ENCODE measurements at regions not wholly inside any gene's neighbourhood (a gene's known extent, or its start where the extent isn't known, plus 50 kb on each side); places are given as distances from the start of the nearest gene placed in this dataset.
"Not testable (repeated sequence)": the region's sequence is repeated elsewhere in the genome, so short reads cannot be mapped to it uniquely, and the experiment has no call there.

GRCh38 chr7:49596701-49597491 lies 176.5 kb upstream of the VWC2 start:
- intact Hi-C loops (cut with micrococcal nuclease): no loop called here

GRCh38 chr7:49597805-49598204 lies 175.6 kb upstream of the VWC2 start:
- intact Hi-C loops (cut with micrococcal nuclease): no loop called here

GRCh38 chr7:49611951-49612350 lies 161.5 kb upstream of the VWC2 start:
- intact Hi-C loops (cut with micrococcal nuclease): no loop called here

GRCh38 chr7:49613759-49614158 lies 159.7 kb upstream of the VWC2 start:
- intact Hi-C loops (cut with micrococcal nuclease): no loop called here

- intact Hi-C loops (cut with micrococcal nuclease): not testable (repeated sequence)
Measured at GRCh38 chr7:49614974-49615373, 158.5 kb upstream of the VWC2 start.

- intact Hi-C loops (cut with micrococcal nuclease): no loop called here
Measured at GRCh38 chr7:49618028-49618427, 155.4 kb upstream of the VWC2 start.

- intact Hi-C loops (cut with micrococcal nuclease): no loop called here
Measured at GRCh38 chr7:49623943-49624342, 149.5 kb upstream of the VWC2 start.

- intact Hi-C loops (cut with micrococcal nuclease): no loop called here
Measured at GRCh38 chr7:49624611-49625010, 148.8 kb upstream of the VWC2 start.

GRCh38 chr7:49630513-49630912 lies 142.9 kb upstream of the VWC2 start:
- intact Hi-C loops (cut with micrococcal nuclease): no loop called here

GRCh38 chr7:49631071-49631815 lies 142.2 kb upstream of the VWC2 start:
- intact Hi-C loops (cut with micrococcal nuclease): no loop called here

GRCh38 chr7:49631960-49632359 lies 141.5 kb upstream of the VWC2 start:
- intact Hi-C loops (cut with micrococcal nuclease): no loop called here

- intact Hi-C loops (cut with micrococcal nuclease): no loop called here
Measured at GRCh38 chr7:49635800-49636199, 137.6 kb upstream of the VWC2 start.

GRCh38 chr7:49636400-49636799 lies 137.0 kb upstream of the VWC2 start:
- intact Hi-C loops (cut with micrococcal nuclease): no loop called here

GRCh38 chr7:49638166-49638565 lies 135.3 kb upstream of the VWC2 start:
- intact Hi-C loops (cut with micrococcal nuclease): no loop called here

GRCh38 chr7:49639068-49639593 lies 134.3 kb upstream of the VWC2 start:
- intact Hi-C loops (cut with micrococcal nuclease): no loop called here

- intact Hi-C loops (cut with micrococcal nuclease): no loop called here
Measured at GRCh38 chr7:49639808-49640207, 133.6 kb upstream of the VWC2 start.

- intact Hi-C loops (cut with micrococcal nuclease): no loop called here
Measured at GRCh38 chr7:49643321-49643720, 130.1 kb upstream of the VWC2 start.

- intact Hi-C loops (cut with micrococcal nuclease): no loop called here
Measured at GRCh38 chr7:49643736-49644135, 129.7 kb upstream of the VWC2 start.

GRCh38 chr7:49644396-49645166 lies 128.9 kb upstream of the VWC2 start:
- intact Hi-C loops (cut with micrococcal nuclease): no loop called here

GRCh38 chr7:49645296-49645695 lies 128.1 kb upstream of the VWC2 start:
- intact Hi-C loops (cut with micrococcal nuclease): no loop called here

- intact Hi-C loops (cut with micrococcal nuclease): no loop called here
Measured at GRCh38 chr7:49660170-49660783, 113.2 kb upstream of the VWC2 start.

Measured in T-helper 1 cell treated with Interleukin-12 subunit alpha and Interleukin-12 subunit beta and Interleukin-4 antibody, amounts not matched to agents 30 ng/mL and 1 ng/mL, for 36 hours (primary cell).